ENCODE measurements at regions not wholly inside any gene's neighbourhood (a gene's known extent, or its start where the extent isn't known, plus 50 kb on each side); places are given as distances from the start of the nearest gene placed in this dataset.
"Not testable (repeated sequence)": the region's sequence is repeated elsewhere in the genome, so short reads cannot be mapped to it uniquely, and the experiment has no call there.

DNA sequence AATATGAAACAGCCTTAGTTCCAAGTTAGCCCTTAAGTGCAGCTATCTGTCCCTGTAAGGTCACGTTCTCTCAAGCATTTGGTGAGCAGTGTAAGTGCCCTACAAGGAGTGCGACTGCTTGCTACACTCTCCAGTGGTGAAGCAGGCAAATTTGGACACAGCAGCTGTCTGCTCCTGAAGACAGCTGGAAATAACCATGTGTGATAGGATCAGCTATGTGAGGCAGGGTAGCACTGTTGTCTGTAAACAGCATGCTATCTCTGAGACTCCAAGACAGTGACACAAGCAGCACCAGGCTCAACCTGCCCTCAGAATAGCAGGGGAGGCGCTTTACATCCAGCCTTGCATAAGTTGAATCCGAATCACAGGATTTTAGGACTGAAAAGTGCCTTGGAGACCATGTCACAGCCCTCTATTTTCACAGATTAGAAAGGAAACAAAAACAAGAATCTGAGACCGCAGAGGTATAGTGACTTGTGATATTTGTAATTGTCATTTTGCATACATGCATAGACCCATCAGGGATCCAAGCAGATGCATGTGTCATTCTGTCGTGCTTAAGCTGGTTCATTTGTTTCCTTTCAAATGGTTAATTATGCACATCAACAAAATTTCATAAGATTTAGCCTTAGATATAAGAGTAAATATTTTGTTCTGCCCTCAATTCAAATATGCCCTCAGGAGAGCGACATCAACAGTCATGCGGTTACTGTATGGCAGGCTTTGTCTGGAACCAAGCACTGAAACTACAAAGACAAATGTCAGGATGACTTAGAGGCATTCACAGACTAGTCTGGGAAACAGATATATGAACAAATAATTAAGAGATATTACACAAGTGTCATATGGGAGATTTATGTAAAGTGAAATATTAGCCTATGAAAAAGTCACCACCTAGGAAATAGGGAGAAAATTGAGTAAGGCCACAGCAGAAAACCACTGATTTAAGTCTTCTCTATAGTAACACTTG, 134.9 kb upstream of the NRIP1 start:
- in situ Hi-C loops (cut with MboI; ENCODE audit: low sequenced_read_pairs) = no loop called here

DNA sequence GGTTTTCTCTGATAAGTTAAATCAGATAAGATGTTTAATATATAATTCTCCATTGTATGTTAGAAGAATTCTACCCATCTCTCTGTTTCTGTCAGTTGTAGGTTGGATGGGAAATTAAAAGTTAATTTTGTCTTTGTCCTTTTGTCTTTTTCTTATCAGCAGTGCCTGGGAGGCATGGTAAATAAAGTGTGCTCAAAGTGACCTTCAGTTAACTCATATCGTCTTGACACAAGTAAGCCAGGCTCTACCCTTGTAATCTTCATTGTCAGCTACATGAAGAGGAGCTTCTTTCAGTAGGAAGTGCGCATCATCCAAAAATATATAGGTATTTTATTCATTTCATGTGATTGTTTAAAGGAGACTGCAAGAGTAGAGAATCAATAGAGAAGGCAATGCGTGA, 138.9 kb upstream of the NRIP1 start:
- in situ Hi-C loops (cut with MboI; ENCODE audit: low sequenced_read_pairs) = no loop called here

DNA sequence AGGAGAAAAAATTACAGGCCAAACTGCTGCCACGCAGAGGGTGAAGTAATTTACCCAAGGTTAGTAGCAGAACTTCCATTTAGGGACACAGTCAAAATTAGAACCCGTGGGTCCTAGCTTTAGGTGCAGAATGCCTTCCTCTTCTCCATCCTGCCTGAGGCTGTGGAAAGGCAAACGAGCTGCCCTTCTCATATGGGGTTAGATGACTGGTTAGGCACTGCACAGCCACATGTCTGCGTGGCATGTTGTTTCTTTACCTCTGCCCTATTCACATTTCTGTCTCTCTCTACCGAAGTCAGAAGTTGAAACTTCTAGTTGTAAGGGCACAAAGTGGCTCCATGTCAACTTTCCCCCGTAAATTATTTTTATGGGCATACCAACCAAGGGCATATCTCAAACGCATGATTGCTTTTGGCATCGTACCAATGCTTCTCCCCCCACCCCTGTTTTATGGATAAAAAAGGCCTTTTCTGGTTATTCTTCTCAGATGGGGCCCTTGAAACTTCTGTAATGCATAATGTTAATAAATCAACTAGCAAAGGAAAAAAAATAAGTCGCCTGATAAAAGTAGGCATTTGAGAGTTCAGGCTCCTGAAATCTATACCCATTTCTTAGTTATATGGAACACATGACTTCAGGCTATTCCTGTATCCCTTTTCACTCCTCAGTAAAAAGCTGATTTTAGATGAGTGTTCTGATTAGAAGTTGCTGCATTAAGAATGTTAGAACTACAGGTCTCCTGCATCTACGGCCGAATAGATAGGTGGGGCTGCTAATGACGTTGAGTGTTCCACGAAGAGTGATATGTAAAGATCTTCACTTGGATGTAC, 139.6 kb upstream of the NRIP1 start:
- in situ Hi-C loops (cut with MboI; ENCODE audit: low sequenced_read_pairs) = no loop called here

GRCh38 chr21:15204970-15205286, 140.1 kb upstream of the NRIP1 start:
- in situ Hi-C loops (cut with MboI; ENCODE audit: low sequenced_read_pairs) = no loop called here

DNA sequence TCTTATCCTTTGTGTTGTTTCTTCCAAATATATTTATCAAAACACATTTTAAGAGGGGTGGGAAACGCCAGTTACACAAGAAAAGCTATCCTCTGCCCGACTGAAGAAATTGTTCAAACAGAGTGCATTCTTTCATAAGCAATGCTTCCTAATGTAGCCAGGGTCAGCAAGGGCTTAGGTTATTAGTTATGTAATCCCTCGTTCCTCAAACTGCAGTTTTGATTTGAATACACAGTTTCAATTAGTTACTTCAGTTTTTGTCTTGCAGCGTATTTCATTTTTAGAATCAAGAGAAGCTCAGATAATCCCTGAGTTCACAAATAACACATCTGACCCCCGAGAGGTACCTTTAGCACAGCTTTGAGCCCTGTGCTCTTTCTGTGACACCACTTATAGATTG, 141.7 kb upstream of the NRIP1 start:
- in situ Hi-C loops (cut with MboI; ENCODE audit: low sequenced_read_pairs) = no loop called here

DNA sequence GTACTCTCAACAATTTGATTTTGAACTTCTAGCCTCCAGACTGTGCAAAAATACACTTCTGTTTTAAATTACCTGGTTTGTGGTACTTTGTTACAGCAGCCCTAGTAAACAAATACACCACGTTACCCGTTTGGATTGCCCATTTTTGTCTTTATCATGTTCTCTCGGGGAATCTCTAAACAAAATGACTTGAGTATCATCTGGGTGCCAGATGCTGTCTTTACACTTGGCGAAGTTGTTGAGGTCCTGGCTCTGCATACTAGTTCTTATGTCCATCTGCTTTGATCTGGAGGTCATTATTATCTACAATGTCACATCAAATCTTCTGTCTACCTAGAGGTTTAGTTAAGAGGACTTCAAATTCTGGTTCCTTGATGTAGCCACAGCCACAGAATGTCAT, 142.4 kb upstream of the NRIP1 start:
- in situ Hi-C loops (cut with MboI; ENCODE audit: low sequenced_read_pairs) = no loop called here

- in situ Hi-C loops (cut with MboI; ENCODE audit: low sequenced_read_pairs) = no loop called here
Measured at GRCh38 chr21:15207635-15208370, 143.0 kb upstream of the NRIP1 start.

DNA sequence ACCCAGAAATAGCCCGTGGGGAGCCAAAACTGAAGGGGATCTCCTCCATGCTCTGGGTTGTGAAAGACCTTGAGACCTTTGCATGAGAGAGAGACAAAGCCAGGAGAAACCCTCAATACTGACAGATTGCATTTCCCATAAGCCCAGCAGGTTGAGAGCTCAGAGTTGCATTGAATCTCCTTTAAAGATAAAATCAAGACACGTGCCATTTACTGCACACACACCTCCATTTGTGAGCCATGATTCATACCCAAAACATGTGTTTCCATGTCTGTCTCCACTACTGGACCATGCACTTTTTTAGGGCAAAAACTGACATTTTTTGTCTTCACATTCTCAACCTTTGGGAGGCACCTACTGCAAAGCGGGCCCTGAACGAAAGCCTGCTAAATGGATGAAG, 144.0 kb upstream of the NRIP1 start:
- in situ Hi-C loops (cut with MboI; ENCODE audit: low sequenced_read_pairs) = no loop called here

- in situ Hi-C loops (cut with MboI; ENCODE audit: low sequenced_read_pairs) = no loop called here
Measured at GRCh38 chr21:15209224-15209623, 144.4 kb upstream of the NRIP1 start.

DNA sequence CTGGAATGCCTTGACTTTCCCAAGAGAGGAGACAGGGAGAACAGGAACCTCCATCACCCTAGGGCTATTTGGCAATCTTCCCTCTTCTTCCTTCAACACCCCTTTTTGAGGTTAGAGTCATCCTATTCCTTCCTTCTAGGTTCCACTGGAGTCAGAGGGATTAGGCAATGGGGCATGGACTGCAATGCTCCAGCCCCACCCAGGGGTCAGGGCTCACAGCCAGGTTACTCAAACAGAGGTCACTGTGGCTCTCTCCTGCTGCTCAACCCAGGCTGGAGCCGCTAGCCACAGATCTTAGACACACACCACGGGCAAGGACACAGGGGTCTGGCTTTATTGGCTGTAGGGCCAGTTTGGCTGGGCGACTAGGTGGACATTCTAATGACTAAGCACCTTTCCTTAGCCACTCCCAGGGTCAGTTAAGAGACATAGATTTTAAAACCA, 145.5 kb upstream of the NRIP1 start:
- in situ Hi-C loops (cut with MboI; ENCODE audit: low sequenced_read_pairs) = no loop called here

GRCh38 chr21:15211491-15212133, 146.8 kb upstream of the NRIP1 start:
- in situ Hi-C loops (cut with MboI; ENCODE audit: low sequenced_read_pairs) = no loop called here

DNA sequence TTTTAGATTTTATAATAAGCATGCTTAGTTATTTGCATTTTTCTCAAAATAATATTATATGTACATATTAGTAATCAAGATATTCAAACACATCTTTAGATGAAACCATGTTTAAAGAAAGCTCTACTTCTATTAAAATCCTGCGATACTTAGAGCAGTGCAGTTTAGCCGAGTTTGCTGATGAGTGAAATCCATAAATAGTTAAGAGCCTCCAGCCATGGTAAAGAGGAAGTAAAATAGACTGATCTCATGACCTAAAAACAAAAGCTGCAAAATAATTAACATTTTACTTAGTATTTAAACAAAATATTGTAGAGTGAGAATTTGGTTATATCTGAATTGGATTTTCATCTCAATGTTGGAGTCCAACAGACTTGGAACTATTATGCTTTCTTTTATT, 147.4 kb upstream of the NRIP1 start:
- in situ Hi-C loops (cut with MboI; ENCODE audit: low sequenced_read_pairs) = no loop called here

GRCh38 chr21:15218476-15218875, 153.7 kb upstream of the NRIP1 start:
- in situ Hi-C loops (cut with MboI; ENCODE audit: low sequenced_read_pairs) = not testable (repeated sequence)

GRCh38 chr21:15219039-15219438, 154.2 kb upstream of the NRIP1 start:
- in situ Hi-C loops (cut with MboI; ENCODE audit: low sequenced_read_pairs) = no loop called here

GRCh38 chr21:15219894-15220293, 155.1 kb upstream of the NRIP1 start:
- in situ Hi-C loops (cut with MboI; ENCODE audit: low sequenced_read_pairs) = no loop called here

DNA sequence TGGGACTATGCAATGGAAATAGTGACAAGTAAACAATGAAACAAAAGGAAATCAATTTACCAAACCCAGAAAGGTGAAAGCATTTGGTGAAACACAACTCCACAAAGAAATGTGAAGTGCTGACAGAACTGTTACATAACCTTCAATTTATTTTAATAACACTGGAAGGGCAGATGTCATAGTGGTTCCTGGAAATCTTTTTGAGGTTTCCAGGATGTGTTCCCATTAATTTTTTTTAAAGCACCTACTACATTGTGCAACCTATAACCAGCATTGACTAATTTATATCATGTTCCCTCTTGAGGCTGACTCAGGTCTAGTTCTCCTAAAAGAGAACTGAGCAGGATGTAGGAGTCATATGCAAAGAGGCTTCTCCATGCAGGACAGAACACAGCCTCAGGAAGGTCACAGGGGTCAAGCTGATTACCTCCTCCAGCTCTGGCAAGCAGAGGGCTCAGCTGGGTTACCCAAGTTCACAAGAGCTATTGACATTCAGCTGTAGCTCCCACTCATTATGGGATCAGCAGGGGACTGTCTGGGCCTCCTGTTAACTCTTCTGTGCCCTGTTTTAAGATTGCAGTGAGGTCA, 157.1 kb upstream of the NRIP1 start:
- in situ Hi-C loops (cut with MboI; ENCODE audit: low sequenced_read_pairs) = no loop called here

DNA sequence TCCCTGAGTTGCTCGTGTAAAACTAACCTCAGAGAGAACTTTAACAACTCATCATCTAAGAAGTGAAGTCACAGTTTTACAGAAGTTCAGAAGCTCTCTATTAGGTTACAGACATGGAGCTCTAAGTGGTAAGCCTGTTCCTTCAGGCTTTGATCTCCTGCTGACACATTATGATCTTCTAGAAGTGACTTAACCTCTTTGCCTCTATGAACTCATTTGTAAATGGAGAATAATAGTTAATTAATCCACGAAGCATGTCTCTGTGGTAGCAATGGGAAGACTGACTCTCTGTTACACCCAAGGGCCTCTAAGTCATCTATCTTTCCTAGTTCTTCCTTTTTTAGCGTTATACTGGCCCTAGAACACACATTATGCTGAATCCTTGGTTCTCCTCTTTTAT, 157.9 kb upstream of the NRIP1 start:
- in situ Hi-C loops (cut with MboI; ENCODE audit: low sequenced_read_pairs) = no loop called here

DNA sequence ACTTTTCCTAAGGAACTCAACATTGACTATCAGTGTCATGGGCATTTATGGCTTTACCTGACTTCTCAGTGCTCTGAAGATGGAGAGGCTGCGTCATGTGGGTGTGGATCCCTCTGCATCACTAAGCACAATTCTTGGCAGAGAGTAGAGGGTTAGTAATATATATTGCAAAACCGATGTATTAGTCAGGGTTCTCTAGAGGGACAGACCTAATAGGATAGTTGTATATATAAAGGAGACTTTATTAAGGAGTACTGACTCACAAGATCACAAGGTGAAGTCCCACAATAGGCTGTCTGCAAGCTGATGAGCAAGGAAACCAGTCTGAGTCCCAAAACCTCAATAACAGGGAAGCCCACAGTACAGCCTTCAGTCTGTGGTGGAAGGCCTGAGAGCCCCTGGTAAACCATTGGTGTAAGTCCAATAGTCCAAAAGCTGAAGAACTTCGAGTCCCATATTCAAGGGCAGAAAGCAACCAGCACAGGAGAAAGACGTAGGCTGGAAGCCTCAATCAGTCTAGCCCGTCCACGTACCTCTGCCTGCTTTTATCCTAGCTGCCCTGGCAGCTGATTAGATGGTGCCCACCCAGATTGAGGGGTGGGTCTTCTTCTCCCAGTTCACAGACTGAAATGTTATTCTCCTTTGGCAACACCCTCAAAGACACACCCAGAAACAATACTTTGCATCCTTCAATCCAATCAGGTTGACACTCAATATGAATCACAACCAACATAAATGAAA, 159.7 kb upstream of the NRIP1 start:
- in situ Hi-C loops (cut with MboI; ENCODE audit: low sequenced_read_pairs) = no loop called here

- in situ Hi-C loops (cut with MboI; ENCODE audit: low sequenced_read_pairs) = no loop called here
Measured at GRCh38 chr21:15227919-15228318, 163.1 kb upstream of the NRIP1 start.

DNA sequence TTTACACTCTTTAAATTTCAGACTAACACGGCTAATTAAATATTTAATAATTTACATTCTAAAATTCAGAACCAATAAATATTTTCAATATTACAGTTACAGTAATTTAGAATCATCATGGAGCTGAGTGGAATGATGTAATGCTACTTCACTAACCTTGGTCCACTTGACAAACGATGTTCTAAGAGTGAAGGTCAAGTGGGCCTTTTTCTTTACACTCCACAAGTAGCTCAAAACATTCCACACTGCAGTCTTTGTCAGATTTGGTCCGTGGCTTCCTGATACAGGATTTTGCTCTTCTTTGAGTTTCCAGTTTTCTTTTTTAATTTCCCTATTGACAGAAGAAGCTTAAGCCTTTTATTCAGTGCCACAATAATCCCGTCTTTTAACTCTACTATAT, 164.6 kb upstream of the NRIP1 start:
- in situ Hi-C loops (cut with MboI; ENCODE audit: low sequenced_read_pairs) = no loop called here

Measured in HL-60/S4 (cell line).